Muscle of leg (tissue), 3 donors: ENCODE measurements at regions not wholly inside any gene's neighbourhood (a gene's known extent, or its start where the extent isn't known, plus 50 kb on each side); places are given as distances from the start of the nearest gene placed in this dataset.

ENCODE experiments used
- DNase-seq: peaks from one replicate; pipeline ENCODE4 v3.0.0; 2013
- H3K27ac ChIP-seq: one replicate; pipeline ENCODE4 v1.5.1; 2013; ENCODE audit warnings: mild to moderate bottlenecking, low read length, control low read depth
- H3K27me3 ChIP-seq: one replicate; pipeline ENCODE4 v1.6.1; 2013; ENCODE audit warnings: low read length; ENCODE audit not compliant: control insufficient read depth, insufficient read depth
- H3K36me3 ChIP-seq: one replicate; pipeline ENCODE4 v1.6.1; 2013; ENCODE audit warnings: low read length; ENCODE audit not compliant: control insufficient read depth, insufficient read depth
- H3K4me1 ChIP-seq: one replicate; pipeline ENCODE4 v1.6.1; 2013; ENCODE audit warnings: low read length; ENCODE audit not compliant: control insufficient read depth, insufficient read depth
- H3K4me3 ChIP-seq: one replicate; pipeline ENCODE4 v1.5.1; 2013; ENCODE audit warnings: low read length, control low read depth
- H3K9me3 ChIP-seq: replicated peaks from 2 replicates; pipeline ENCODE4 v1.6.1; 2013; ENCODE audit warnings: low read depth, low read length; ENCODE audit not compliant: control insufficient read depth
- WGBS: methylation state at CpG from one replicate; pipeline ENCODE4 v1.1.5; 2013; ENCODE audit warnings: missing lambda C conversion rate; ENCODE audit not compliant: insufficient coverage; 5-methylcytosine and 5-hydroxymethylcytosine counted together

- no peak for DNase-seq
- WGBS: 40% methylated on average over 1 of the region's 4 CpGs
- Histone ChIP-seq H3K4me1 (no peaks in the 10 kb centered on the region), H3K9me3 (peaks cover 14% of the 10 kb centered on the region), H3K36me3 (no peaks in the 10 kb centered on the region), H3K4me3 (no peak overlapping the region), H3K27me3 (no peaks in the 10 kb centered on the region), H3K27ac (no peak overlapping the region)
These were observed 59.7 kb upstream of the SNCAIP start for GRCh38 chr5:122252319-122252718.

DNA sequence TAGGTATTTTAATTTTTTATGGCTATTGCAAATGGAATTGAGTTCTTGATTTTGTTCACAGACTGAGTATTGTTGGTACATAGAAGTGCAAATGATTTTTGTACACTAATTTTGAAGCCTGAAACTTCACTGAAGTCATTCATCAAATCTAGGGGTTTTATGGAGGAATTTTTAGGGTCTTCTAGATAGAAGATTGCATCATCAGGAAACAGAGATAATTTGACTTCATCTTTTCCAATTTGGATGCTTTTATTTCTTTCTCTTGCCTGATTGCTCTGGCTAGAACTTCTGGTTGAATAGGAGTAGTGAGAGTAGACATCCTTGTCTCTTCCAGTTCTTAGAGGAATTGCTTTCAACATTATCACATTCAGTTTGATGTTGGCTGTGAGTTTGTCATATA lies 58.2 kb upstream of the SNCAIP start:
- no peaks in the 10 kb centered on the region for H3K36me3 ChIP-seq
- H3K27me3 ChIP-seq: no peaks in the 10 kb centered on the region
- H3K9me3 ChIP-seq: peaks cover 16% of the 10 kb centered on the region
- no peaks in the 10 kb centered on the region for H3K4me1 ChIP-seq
- no peak for DNase-seq
- H3K27ac ChIP-seq: no peak overlapping the region
- H3K4me3 ChIP-seq: no peak overlapping the region

DNA sequence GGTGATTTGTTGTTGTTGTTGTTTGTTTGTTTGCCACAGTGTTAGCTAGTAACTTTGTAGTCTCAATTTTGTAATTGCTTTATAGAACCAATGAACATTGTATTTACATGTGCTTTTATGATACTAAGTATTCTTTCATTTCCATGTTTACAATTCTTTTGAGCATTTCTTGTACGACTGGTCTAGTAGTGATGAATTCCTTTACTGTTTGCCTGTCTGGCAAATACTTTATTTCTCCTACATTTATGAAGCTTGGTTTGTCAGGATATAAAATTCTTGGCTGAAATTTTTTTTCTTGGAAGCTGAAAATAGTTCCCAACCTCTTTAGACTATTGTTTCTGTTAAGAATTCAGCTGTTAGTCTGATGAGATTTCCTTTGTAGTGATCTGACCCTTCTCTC lies 55.6 kb upstream of the SNCAIP start:
- Histone ChIP-seq H3K4me3 (no peak overlapping the region), H3K9me3 (peaks cover 16% of the 10 kb centered on the region), H3K27me3 (no peaks in the 10 kb centered on the region), H3K4me1 (no peaks in the 10 kb centered on the region), H3K27ac (no peak overlapping the region), H3K36me3 (no peaks in the 10 kb centered on the region)
- no peak for DNase-seq
- no CpG with 5 or more reads among the region's 1 CpG for WGBS

DNA sequence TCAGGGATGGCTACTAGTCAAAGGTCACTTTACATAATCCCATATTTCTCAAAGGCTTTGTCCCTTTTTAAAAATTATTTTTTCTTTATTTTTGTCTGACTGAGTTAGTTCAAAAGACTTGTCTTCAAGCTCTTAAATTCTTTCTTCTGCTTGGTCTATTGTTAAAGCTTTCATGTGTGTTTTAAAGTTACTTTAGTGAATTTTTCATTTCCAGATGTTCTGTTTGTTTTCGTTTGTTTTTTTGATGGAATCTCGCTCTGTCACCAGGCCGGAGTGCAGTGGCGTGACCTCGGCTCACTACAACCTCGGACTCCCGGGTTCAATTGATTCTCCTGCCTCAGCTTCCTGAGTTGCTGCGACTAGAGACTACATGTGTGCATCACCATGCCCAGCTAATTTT lies 55.0 kb upstream of the SNCAIP start:
- no peaks in the 10 kb centered on the region for H3K27me3 ChIP-seq
- H3K4me3 ChIP-seq: no peak overlapping the region
- no peak for DNase-seq
- no peak overlapping the region for H3K27ac ChIP-seq
- peaks cover 16% of the 10 kb centered on the region for H3K9me3 ChIP-seq
- H3K36me3 ChIP-seq: no peaks in the 10 kb centered on the region
- 98% methylated on average over 6 of the region's 8 CpGs for WGBS
- no peaks in the 10 kb centered on the region for H3K4me1 ChIP-seq

GRCh38 chr5:122258241-122258640 lies 53.8 kb upstream of the SNCAIP start:
- H3K4me3 ChIP-seq: no peak overlapping the region
- no peaks in the 10 kb centered on the region for H3K27me3 ChIP-seq
- peaks cover 16% of the 10 kb centered on the region for H3K9me3 ChIP-seq
- DNase-seq: no peak
- H3K36me3 ChIP-seq: no peaks in the 10 kb centered on the region
- H3K4me1 ChIP-seq: no peaks in the 10 kb centered on the region
- H3K27ac ChIP-seq: no peak overlapping the region
- 80% methylated on average over 1 of the region's 1 CpG for WGBS

DNA sequence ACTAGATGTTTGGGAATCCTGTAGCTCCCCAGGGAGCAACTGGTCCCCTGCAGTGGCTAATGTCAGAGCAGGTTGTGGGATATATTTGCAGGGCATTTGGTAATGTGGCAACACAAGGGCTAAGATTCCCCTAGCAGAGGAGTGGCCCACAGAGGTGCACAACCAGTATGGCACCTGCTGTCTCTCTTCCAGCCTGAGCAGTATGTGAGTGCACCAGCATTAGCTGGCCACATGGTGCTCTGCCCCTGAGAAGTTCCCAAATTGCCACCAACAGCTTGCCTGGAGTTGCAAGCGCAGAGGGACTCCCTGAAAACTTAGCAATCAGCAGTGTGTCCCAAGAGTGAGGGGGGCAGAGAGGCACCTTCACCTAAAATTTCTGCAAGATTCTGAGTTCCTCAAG lies 53.2 kb upstream of the SNCAIP start:
- Histone ChIP-seq H3K4me1 (no peaks in the 10 kb centered on the region), H3K36me3 (no peaks in the 10 kb centered on the region), H3K9me3 (peaks cover 16% of the 10 kb centered on the region), H3K27me3 (no peaks in the 10 kb centered on the region), H3K27ac (no peak overlapping the region), H3K4me3 (no peak overlapping the region)
- no peak for DNase-seq
- 100% methylated on average over 1 of the region's 1 CpG for WGBS

DNA sequence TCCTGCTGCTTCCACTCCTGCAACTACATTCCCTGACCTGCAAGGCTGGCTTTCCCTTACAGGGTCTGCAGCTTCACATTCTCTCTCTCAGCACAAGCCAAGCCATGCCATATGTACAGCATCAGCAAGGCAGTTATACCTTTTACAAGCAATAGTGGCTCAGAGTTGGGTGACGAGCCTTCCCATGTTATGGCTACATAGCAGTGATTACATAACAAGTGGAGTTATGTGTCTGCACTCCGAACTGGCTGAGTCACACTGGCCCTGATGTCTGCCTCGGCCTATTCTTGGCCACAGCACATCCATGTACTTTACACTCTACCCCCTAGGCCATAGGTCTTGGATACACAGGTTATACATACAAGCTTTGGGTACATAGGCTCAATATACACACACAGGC lies 52.0 kb upstream of the SNCAIP start:
- Histone ChIP-seq H3K4me3 (no peak overlapping the region), H3K27ac (no peak overlapping the region), H3K9me3 (peaks cover 16% of the 10 kb centered on the region), H3K4me1 (no peaks in the 10 kb centered on the region), H3K27me3 (no peaks in the 10 kb centered on the region), H3K36me3 (no peaks in the 10 kb centered on the region)
- WGBS: 67% methylated on average over 2 of the region's 3 CpGs
- no peak for DNase-seq

GRCh38 chr5:122262103-122262502 lies 49.9 kb upstream of the SNCAIP start:
- Histone ChIP-seq H3K4me1 (no peaks in the 10 kb centered on the region), H3K27me3 (no peaks in the 10 kb centered on the region), H3K9me3 (peaks cover 4% of the 10 kb centered on the region), H3K36me3 (no peaks in the 10 kb centered on the region), H3K27ac (no peak overlapping the region), H3K4me3 (no peak overlapping the region)
- no peak for DNase-seq
- 33% methylated on average over 1 of the region's 1 CpG for WGBS
